ENCODE measurements at regions not wholly inside any gene's neighbourhood (a gene's known extent, or its start where the extent isn't known, plus 50 kb on each side); places are given as distances from the start of the nearest gene placed in this dataset.

- TF ChIP-seq, protein P1, sequence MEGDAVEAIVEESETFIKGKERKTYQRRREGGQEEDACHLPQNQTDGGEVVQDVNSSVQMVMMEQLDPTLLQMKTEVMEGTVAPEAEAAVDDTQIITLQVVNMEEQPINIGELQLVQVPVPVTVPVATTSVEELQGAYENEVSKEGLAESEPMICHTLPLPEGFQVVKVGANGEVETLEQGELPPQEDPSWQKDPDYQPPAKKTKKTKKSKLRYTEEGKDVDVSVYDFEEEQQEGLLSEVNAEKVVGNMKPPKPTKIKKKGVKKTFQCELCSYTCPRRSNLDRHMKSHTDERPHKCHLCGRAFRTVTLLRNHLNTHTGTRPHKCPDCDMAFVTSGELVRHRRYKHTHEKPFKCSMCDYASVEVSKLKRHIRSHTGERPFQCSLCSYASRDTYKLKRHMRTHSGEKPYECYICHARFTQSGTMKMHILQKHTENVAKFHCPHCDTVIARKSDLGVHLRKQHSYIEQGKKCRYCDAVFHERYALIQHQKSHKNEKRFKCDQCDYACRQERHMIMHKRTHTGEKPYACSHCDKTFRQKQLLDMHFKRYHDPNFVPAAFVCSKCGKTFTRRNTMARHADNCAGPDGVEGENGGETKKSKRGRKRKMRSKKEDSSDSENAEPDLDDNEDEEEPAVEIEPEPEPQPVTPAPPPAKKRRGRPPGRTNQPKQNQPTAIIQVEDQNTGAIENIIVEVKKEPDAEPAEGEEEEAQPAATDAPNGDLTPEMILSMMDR (IDR thresholded peaks at IDR 0.05), result no peak
- TF ChIP-seq POLR2A (IDR thresholded peaks at IDR 0.05), result no peak
Observed at GRCh38 chr9:12462861-12463260, 230.3 kb upstream of the TYRP1 start.

All from vagina (tissue), 2 donors.